HG03520 (cell line): ENCODE measurements at regions not wholly inside any gene's neighbourhood (a gene's known extent, or its start where the extent isn't known, plus 50 kb on each side); places are given as distances from the start of the nearest gene placed in this dataset.
"Not testable (repeated sequence)": the region's sequence is repeated elsewhere in the genome, so short reads cannot be mapped to it uniquely, and the experiment has no call there.

Experiments
- ATAC-seq: cut with Tn5 transposase; IDR thresholded peaks from one replicate; pipeline ENCODE4 v1.9.1; 2021; ENCODE audit warnings: mild to moderate bottlenecking, moderate library complexity; ENCODE audit not compliant: unreplicated experiment

- no peak for ATAC-seq
Measured at GRCh38 chr6:150299873-150300485, 68.8 kb upstream of the IYD start.

GRCh38 chr6:150301846-150302519 is 66.8 kb upstream of the IYD start:
- ATAC-seq, result peak; percentile 86

GRCh38 chr6:150302520-150303176 is 66.2 kb upstream of the IYD start:
- ATAC-seq, result no peak

GRCh38 chr6:150303256-150303655 is 65.6 kb upstream of the IYD start:
- ATAC-seq, result no peak

GRCh38 chr6:150304429-150304828 is 64.4 kb upstream of the IYD start:
- no peak for ATAC-seq

GRCh38 chr6:150306290-150306689 is 62.5 kb upstream of the IYD start:
- no peak for ATAC-seq

- no peak for ATAC-seq
Measured at GRCh38 chr6:150307520-150307919, 61.3 kb upstream of the IYD start.

GRCh38 chr6:150308812-150309645 is 59.8 kb upstream of the IYD start:
- no peak for ATAC-seq

GRCh38 chr6:150310539-150310938 is 58.3 kb upstream of the IYD start:
- no peak for ATAC-seq

DNA sequence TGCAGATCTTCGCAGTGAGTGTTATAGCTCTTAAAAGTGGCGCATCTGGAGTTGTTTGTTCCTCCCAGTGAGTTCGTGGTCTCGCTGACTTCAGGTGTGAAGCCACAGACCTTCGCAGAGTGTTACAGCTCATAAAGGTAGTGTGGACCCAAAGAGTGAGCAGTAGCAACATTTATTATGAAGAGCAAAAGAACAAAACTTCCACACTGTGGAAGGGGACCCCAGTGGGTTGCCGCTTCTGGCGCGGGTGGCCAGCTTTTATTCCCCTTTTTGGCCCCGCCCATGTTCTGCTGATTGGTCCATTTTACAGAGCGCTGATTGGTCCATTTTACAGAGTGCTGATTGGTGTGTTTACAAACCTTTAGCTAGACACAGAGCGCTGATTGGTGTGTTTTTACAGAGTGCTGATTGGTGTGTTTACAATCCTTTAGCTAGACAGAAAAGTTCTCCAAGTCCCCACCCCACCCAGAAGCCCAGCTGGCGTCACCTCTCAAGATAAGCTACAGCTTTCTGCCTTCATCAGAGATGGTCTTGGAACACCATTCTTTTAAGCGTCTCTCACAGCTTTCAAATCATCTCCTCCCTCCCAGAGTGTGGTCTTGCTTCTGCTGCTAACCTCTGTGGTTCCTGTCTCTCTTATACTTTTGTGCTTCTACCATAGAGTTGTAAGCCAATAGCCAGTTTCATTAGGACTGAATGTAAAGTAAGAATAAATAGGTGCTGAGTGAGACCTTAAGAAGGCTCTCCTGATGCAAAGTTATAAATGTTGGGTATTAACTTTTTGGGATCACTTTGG is 57.5 kb upstream of the IYD start:
- ATAC-seq, result not testable (repeated sequence)

GRCh38 chr6:150312395-150312794 is 56.4 kb upstream of the IYD start:
- ATAC-seq, result no peak

- no peak for ATAC-seq
Measured at GRCh38 chr6:150312844-150313584, 55.8 kb upstream of the IYD start.

DNA sequence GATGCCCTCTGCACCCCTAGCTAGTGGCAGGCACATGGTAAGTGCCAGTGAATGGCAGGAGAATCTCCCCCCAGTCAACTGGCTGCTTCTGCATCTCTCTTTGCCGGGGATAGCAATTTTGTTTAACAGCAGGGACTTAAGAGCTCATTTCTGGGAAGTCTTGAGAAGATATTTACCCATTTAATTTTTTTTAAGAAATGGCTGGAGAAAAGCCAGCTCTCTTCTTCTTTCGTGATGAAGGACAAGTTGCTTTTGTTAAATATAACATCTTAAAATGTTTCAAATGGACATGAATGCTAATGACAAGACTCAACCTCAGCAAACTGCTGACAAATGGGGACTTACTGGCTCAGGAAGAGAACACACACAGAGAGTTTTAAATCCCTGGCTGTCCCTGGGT is 55.0 kb upstream of the IYD start:
- no peak for ATAC-seq

- ATAC-seq, result no peak
Measured at GRCh38 chr6:150314230-150315188, 54.3 kb upstream of the IYD start.

GRCh38 chr6:150315626-150316025 is 53.2 kb upstream of the IYD start:
- no peak for ATAC-seq

DNA sequence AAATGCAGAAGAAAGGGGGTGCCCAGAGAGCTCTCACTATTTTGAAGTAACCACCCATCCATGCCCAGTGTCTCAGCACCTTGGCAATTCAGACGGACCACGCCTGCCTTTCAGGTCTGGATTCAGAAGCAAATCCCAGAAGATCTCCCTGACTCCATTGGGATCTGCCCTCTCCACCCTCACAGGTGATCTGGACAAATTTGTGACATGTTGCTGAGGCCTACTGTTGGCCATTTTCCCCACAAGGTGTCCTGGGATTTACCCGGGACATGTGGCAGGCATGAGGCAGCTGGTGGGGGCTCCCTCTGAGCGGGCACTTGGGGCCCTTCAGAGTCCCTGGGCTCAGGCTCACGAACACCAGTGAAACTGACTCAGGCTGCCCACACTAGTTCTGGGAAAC is 51.9 kb upstream of the IYD start:
- ATAC-seq, result no peak
